ENCODE measurements at regions not wholly inside any gene's neighbourhood (a gene's known extent, or its start where the extent isn't known, plus 50 kb on each side); places are given as distances from the start of the nearest gene placed in this dataset.

DNA sequence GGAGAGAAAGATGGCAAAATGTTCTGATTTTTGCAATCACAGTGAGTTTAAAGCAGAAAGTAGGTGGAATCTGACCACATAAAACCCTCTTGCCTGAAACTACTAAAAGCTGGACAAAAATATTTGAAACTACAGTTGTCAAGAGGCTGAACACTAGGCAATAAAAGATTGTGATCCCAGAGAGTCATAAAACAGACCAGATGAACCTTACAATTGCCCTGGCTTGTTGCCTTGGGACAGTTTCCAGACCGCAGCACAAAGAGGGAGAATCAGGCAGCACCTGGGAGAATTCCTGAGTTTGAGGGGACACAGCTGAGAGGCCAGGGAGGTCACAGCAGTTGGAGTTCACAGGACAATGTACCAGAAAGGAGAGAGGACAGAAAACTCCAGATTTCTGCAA lies 107.3 kb upstream of the NANOS1 start:
- TF ChIP-seq, protein P1, sequence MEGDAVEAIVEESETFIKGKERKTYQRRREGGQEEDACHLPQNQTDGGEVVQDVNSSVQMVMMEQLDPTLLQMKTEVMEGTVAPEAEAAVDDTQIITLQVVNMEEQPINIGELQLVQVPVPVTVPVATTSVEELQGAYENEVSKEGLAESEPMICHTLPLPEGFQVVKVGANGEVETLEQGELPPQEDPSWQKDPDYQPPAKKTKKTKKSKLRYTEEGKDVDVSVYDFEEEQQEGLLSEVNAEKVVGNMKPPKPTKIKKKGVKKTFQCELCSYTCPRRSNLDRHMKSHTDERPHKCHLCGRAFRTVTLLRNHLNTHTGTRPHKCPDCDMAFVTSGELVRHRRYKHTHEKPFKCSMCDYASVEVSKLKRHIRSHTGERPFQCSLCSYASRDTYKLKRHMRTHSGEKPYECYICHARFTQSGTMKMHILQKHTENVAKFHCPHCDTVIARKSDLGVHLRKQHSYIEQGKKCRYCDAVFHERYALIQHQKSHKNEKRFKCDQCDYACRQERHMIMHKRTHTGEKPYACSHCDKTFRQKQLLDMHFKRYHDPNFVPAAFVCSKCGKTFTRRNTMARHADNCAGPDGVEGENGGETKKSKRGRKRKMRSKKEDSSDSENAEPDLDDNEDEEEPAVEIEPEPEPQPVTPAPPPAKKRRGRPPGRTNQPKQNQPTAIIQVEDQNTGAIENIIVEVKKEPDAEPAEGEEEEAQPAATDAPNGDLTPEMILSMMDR (IDR thresholded peaks at IDR 0.05; ENCODE audit: low read depth, low read length, missing control alignments): no peak
- DNase-seq (ENCODE audit: extremely low read depth, low read depth): peak; percentile 10

DNA sequence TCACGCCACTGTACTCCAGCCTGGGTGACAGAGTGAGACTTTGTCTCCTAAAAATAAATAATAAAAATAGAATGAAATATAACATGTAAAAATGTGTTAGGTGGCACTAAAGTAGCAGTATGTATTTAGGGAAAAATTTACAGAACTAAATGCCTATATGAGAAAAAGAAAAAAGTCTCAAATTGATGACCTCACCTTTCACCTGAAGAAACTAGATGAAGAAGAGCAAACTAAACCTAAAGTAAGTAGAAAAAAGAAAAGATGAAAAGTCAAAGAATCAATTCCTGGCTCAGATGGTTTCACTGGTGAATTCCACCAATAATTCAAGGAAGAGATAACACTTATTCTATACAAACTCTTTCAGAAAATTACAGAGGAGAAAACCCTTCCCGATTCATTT lies 106.5 kb upstream of the NANOS1 start:
- TF ChIP-seq, protein P1 (IDR thresholded peaks at IDR 0.05; ENCODE audit: low read depth, low read length, missing control alignments): no peak
- DNase-seq (ENCODE audit: extremely low read depth, low read depth): no peak

More for the DNA sequence above, 107.3 kb upstream of the NANOS1 start:
- H3K4me3 ChIP-seq (replicated peaks; ENCODE audit: low read depth, low read length): no peak overlapping the region

DNA sequence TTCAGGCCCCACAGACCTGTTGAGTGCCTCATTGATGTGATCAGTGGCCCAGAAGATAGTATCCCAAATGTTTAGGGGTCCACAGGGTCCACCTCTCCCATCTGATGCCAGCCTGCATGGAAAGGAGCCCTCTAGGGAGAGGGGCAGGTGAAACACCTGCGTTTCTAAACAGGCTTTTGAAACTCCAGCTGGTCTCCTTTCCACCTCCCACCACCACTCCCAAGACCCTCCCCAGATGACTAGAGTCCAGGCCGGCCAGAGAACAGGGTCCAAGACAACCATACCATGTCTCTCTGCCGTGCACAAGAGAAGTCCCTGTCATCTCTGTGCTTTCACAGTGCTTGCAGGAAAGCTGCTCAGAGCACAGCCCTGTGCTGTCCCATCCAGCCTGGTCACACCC lies 105.0 kb upstream of the NANOS1 start:
- no peak overlapping the region for H3K4me3 ChIP-seq (replicated peaks; ENCODE audit: low read depth, low read length)
- TF ChIP-seq, protein P1 (IDR thresholded peaks at IDR 0.05; ENCODE audit: low read depth, low read length, missing control alignments): no peak
- no peak for DNase-seq (ENCODE audit: extremely low read depth, low read depth)

More for the DNA sequence above, 106.5 kb upstream of the NANOS1 start:
- no peak overlapping the region for H3K4me3 ChIP-seq (replicated peaks; ENCODE audit: low read depth, low read length)

DNA sequence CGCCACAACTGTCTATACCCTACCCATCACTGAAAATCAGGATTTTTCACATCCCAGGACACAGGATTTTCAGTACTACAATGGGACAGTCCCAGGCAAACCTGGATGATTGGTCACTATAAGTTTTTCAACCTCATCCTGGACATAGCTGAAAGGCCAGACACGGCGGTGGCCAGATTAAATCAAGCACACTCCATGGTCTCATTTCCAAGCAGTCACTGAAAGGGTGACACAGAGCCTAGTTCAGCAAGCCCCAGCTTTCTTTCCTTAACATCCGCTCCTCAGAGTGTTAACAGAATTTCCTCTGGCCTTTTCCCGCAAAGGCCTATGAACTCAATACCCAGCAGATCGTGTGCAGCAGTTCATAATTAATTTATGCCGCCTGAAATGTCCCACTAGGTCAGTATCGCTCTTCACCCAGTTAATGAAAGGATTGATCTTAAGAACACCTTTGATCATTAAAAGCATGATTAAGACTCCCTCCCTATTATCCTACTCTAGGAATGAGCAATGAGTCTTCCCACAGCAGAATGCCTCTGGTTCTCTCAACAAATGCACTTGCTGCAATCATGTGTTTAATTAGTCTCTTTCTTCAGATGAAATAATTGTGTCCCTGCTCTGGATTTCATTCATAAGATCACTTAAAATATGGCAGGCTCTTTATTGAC lies 104.0 kb upstream of the NANOS1 start:
- no peak overlapping the region for H3K4me3 ChIP-seq (replicated peaks; ENCODE audit: low read depth, low read length)
- no peak for DNase-seq (ENCODE audit: extremely low read depth, low read depth)
- TF ChIP-seq, protein P1 (IDR thresholded peaks at IDR 0.05; ENCODE audit: low read depth, low read length, missing control alignments): no peak

DNA sequence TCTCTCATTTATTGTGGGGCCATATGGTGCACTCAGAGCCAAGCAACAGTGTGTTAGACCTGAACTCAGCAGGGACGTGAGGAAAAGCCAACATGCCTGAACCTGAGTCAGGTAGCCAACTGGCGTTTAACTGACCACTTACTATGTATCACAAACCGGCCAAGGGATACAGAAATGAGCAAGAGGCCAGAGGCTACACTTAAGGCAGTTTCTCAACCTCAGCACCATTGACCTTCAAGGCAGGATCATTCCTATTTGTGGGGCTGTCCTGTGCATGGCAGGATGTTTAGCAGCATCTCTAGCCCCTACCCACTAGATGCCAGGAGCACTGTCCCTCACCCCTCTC lies 103.5 kb upstream of the NANOS1 start:
- no peak for DNase-seq (ENCODE audit: extremely low read depth, low read depth)
- no peak overlapping the region for H3K4me3 ChIP-seq (replicated peaks; ENCODE audit: low read depth, low read length)
- TF ChIP-seq, protein P1 (IDR thresholded peaks at IDR 0.05; ENCODE audit: low read depth, low read length, missing control alignments): no peak

DNA sequence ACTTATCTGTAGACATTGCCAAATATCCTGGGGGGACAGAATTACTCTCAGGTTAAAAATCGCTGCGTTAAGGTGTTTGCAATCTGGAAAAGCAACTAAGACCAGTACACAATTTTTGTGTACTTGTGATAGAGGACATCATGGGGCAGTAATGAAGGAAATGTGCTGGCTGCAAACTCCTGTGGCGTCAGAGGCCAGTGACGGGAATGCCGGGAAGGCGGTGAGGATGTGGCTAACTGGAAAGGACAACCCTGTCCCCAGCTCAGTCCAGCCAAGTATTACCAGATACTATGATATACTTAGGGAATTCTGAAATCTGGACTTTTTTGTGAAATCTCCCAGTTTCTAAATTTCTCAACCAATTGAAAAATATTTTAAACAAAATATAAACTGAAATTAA lies 103.1 kb upstream of the NANOS1 start:
- TF ChIP-seq, protein P1 (IDR thresholded peaks at IDR 0.05; ENCODE audit: low read depth, low read length, missing control alignments): no peak
- H3K4me3 ChIP-seq (replicated peaks; ENCODE audit: low read depth, low read length): no peak overlapping the region
- DNase-seq (ENCODE audit: extremely low read depth, low read depth): no peak

DNA sequence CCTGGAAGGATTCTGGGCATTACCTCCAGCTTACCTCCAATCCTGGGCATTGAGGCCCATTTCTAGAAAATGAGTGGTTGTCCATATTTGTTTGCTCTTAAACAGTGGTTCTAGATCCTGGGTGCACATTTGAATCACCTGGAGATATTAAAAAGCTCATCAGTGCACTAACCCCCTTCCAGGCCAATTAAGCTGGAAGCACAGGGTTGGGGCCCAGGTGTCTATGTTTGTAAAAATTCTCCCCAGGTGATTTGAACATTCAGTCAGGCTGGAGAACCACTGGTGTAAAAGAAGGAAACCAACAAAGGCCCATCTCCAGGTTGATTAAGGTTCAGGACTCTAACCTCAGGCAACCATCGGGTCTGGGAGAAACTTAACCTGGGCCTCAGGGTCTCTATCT lies 102.6 kb upstream of the NANOS1 start:
- H3K4me3 ChIP-seq (replicated peaks; ENCODE audit: low read depth, low read length): no peak overlapping the region
- TF ChIP-seq, protein P1 (IDR thresholded peaks at IDR 0.05; ENCODE audit: low read depth, low read length, missing control alignments): no peak
- no peak for DNase-seq (ENCODE audit: extremely low read depth, low read depth)

Data from HFF-Myc (cell line).